Stimulated activated CD8-positive, alpha-beta memory T cell treated with anti-CD3 and anti-CD28 coated beads, Interleukin-15, amount 100 ng/mL, for 24 hours (primary cell): ENCODE measurements at regions not wholly inside any gene's neighbourhood (a gene's known extent, or its start where the extent isn't known, plus 50 kb on each side); places are given as distances from the start of the nearest gene placed in this dataset.
"Not testable (repeated sequence)": the region's sequence is repeated elsewhere in the genome, so short reads cannot be mapped to it uniquely, and the experiment has no call there.

Source experiments
- DNase-seq: peaks from one replicate; pipeline ENCODE4 v3.0.0-alpha.2; 2020; ENCODE audit warnings: low read depth

DNA sequence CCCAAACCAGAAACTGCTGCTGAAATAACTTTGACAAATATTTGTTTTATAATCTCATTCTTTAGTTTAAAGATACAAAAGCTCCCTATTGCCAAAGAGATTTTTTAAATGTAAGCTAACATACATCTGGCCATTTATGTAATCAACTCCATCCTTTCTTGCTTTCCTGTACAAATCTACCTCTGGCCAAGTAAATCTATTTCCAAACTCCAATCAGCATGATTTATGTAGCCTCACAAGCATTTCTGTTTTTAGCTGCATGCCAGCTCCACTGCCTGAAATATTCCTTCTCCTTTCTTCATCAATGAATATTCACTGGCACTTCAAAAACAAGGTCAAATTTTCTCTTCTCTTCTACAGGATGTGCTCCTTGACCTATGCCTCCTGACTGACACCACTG lies 80.0 kb downstream of the SHOX2 start:
- DNase-seq, result no peak

DNA sequence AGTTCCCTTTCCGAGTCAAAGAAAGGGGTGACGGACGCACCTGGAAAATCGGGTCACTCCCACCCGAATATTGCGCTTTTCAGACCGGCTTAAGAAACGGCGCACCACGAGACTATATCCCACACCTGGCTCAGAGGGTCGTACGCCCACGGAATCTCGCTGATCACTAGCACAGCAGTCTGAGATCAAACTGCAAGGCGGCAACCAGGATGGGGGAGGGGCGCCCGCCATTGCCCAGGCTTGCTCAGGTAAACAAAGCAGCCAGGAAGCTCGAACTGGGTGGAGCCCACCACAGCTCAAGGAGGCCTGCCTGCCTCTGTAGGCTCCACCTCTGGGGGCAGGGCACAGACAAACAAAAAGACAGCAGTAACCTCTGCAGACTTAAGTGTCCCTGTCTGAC lies 86.3 kb downstream of the SHOX2 start:
- DNase-seq, result not testable (repeated sequence)

DNA sequence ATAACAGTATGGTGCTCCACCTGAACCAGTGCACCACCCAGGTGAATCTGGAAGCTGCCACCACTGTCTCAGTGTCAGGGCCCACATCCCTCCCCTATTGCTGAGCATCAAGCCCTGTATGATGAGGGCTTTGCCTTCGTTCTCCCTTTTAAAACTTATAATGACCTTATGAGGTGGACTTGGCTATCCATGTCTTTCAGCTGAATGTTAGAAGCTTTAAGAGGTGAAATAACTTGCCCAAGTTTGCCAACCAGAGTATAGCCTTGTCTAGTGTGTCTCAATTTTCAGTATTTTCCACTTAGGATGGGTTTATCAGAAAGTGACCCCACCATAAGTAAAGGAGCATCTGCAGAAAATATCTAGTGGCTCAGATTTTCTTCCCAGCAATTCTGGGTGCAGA lies 87.8 kb downstream of the SHOX2 start:
- DNase-seq, result no peak

DNA sequence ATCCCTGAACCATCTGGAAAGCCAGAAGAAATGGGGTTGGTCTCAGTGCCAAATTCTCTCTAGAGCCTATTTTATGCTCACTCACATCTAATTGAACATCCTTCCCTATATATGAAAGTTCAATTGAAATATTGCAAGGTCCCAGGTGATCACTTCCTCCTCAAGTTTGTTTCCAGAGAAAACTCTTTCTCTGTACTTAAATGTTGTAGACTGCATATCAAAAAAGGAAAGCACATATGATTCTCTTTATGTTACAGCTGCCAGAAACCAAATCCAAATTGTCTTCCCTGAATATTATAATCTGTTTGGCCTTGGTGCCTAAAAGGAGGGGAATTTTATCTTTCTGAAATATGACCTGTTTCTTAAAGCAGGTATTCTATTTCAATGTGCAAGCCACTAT lies 93.3 kb downstream of the SHOX2 start:
- no peak for DNase-seq

DNA sequence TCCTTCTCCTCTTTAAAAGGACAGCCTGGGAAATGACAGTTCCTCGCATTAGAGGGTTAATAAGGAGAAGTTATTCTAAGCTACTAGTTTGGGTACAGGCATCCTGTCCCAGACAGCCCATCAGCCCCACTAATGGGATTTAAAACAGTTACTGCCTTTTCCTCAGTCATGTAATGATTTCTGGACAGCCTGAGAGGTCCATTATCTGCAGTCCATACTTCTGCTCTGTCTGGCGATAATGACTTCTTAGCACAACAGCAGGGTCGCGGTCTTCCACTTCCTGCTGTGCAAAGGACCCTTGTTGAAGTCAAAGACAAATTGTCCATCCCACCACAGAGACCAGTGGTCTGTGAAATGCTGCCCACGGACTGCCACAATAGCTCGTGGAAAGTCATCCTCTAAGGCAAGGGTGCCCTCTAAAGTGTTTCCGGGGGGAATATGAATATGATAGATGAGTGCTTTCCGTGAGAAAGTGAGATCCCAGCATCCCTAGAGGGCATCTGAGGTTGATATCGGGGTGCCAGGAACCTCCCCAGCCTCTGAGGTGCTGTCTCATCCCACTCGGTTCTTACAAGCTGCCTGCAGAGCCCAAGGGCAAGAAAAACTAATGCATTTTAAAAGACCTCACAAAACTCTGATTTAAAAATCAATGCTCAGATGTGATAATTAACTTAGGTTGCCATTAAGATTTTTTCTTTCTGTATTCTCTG lies 100.7 kb downstream of the SHOX2 start:
- DNase-seq, result no peak

DNA sequence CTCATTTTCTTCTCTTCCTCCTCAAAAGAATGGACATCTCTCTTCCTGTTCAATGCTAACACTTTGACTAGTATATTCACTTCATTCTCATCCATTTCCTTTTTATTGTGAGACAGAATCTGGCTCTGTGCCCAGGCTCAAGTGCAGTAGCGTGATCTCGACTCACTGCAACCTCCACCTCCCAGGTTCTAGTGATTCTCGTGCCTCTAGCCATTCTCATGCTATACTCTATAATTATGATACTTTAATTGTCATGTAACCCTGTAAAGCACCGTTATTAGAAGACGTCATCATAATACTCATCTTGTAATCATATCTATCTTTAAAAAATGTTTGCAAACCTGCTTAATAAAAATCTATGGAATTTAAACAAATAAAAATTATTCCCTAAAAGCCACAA lies 107.0 kb downstream of the SHOX2 start:
- DNase-seq, result no peak

DNA sequence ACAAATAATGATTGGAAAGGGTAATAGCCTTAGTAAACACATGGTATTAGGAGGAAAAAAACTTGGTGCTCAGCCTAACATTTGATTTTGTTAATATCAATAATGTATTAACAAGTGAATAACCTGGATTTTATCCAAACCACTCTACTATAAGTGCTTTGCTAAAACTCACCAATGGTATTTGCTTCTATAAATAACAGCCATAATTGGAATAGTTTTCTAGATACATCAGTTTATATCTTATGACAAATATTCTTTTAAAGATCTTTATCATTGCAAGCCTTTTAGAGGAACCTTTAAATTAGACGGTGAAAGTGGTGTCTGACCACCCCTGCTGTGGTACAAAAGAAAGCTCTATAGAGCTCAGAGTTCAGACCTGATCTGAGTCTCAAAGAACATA lies 123.9 kb downstream of the SHOX2 start:
- no peak for DNase-seq

DNA sequence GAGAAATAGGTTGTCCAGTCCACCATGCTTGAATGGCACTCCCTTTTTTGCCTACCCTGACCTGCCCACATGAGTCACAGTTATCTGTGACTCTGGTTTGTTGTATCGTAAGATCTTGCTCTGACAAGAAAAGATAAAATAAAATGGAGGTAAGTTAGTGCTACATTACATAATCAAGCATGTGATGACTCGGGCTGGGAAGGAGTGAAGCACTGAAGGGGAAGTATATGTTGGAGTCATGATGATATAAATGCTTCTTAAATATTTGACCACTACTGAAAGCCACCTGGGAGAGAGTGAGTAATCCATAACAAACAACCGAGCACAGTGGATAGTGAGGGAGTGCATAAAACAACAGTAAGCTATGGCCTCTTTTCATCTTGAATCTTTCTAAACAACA lies 124.4 kb downstream of the SHOX2 start:
- no peak for DNase-seq

DNA sequence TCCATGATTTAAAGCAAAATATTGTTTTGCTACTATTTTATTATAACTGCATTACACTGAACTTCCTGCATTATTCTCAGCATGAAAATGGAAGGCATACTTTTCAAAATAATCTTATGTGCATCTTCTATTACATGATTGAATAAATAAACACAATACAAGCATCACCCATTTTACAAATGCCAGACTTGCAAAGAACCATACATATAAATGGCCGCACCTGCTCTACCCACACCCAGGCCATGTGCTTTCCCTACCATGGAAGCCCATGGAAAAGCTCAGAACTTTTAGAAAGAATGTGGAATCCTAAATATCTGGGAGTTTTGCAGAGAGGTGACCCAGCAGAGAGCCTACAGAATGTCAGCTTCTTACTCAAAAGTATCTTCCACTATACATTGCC lies 127.2 kb downstream of the SHOX2 start:
- no peak for DNase-seq

DNA sequence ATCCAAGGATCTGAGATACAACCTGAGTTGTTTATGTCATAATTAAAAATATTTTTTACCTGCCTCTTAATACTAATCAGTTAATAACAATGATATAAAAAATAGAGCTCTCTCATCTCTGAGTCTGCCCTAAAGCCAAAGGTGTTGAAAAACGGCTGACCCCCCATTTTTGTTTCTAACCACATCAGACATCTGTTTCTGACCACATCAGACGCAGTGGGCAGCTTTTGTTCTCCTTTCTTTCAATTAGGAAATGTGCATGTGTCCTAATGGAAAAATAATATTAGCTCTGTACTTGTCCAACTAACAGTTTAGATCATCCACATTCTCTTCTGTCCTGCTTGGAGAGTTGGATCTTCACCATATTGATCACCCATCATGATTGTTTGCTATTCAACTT lies 144.6 kb downstream of the SHOX2 start:
- DNase-seq, result no peak

DNA sequence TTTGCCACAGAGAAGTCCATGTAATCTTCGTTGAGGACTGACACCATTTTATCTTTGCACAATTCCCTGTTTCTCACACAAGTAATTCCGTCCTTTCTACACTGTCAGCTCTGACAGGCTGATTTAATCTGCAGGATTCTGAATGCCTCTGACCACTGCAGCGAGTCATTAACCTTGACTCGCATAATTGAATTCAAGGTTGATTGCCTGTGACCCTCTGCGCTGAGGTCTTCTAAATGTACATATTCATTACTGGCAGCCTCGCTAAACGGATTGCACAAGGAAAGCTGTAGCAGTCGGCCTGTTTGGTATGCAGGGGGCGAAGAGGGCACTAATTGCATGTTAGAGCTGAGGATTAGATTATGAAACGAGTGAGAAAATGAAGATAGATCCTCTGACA lies 147.8 kb downstream of the SHOX2 start:
- no peak for DNase-seq

DNA sequence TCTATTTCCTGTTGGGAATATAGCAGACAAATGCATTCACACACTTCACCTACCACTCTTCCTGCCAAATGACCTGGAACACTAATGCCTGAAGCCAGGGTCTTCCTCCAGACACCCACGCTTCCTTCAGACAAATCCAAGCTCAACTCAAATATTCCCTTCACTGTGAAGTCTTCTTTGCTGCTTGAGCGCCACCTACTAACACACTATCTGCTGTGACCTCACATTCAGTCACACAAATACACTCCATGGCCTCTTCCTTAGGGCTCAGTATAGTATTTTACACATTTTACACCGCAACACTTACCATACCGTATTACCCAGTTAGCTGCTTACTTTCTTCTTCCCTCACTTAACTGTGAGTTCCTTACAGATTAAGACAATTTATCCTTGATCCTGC lies 149.4 kb downstream of the SHOX2 start:
- no peak for DNase-seq

DNA sequence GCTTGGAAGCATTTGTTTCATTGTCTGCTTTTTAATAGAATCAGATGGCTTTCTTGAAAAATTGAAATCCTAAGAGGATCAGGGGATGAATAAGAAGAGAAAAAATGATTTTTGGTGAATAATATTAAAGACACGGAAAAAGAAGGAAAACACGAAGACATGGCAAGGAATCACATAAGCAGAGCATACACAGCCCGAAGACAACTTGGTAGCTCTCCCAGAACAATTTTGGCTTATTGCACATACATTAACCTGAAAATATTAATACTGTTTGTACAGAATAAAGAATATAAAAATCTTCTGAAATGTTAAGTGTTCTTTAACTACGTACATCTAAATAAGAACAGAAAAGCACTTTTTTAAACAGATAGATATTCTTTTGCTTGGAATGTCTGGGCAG lies 150.0 kb downstream of the SHOX2 start:
- DNase-seq, result no peak

DNA sequence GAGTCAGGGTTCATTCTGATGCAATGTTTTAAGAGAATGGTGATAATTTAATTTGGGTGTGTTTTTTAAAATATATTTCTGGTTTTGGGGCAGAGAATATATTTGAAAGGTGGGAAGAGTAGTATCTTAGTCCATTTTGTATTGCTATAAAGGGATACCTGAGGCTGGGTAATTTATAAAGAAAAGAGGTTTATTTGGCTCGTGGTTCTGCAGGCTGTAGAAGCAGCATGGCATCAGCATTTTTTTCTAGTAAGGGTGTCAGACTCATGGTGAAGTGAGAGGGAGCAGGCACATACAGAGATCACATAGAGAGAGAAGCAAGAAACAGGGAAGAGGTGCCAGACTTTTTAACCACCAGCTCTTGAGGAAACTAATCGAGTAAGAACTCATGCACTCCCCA lies 152.7 kb downstream of the SHOX2 start:
- no peak for DNase-seq

DNA sequence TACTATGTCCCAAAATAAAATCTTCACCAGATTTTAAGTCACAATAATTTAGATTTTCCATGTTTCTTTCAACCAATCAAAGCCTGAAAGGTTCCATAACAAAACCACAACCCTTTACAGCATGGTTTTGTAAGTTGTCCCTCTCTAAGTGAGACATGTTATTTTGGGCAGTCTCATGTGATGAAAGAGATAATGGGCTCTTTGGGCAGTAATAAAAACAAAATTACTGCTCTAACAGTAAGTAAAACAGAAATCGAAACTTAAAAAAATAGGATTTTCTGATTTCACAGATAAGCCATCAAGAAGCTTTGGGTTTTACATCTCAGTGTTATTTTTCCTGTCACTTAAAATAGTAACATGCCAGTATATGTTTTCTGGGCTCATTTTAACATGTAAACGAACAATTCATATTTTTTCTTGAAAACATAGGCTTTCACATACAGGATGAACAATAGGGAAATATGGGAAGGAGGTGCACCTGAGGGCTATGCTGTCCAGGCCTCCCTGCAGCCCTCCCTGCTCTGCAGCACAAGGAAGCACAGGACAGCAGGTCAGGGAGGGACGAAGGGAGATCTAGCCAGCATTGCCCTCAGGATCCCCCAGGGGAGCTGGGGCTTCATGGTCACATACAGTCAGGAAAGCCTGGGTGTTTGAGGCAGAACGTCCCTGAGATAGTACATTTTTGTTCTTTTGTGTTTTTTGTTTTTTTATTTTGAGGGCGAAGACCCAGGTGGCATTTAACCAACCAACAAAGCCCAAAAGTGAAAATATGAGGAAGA lies 157.4 kb downstream of the SHOX2 start:
- no peak for DNase-seq

DNA sequence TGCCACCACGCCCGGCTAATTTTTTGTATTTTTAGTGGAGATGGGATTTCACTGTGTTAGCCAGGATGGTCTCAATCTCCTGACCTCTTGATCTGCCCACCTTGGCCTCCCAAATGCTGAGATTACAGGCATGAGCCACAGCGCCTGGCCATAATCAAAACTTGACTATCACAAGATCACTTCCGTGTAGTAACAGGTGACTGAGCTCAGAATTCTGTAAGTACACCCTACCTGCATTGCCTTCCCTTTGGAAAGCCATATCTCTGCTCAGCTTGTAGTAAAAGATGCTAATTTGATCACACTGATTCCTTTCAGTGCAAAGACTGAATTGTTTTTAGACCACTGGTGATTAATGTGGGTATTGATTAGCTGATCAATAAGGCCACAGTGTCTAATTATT lies 167.1 kb downstream of the SHOX2 start:
- no peak for DNase-seq

DNA sequence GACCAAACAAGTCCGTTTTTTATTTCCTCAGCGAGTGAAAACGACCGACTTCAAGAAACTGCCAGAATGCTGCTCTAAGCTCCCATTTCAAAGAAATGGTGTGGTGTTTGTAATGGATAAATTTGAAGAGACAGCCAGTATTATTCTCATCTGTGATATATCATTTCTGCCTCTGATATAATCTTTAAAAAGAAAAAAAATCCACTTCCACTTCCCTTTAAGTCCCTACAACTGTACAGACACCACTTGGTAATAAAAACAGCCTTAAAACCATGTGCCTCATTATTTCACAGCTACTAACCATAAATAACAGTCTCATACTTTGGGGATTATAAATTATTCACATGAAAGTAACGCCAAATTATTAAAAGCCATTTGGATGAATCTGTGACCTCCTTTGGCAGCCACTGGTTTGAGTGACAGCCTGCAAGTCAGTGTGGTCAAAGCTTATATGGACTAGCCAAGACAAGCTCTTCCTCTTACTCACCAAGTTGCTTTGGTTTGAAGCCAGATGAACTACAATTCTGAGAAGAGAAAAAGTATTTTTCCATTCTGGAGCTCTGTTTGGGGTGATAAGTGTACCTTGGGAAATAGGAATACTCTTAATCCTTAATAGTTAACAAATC lies 168.0 kb downstream of the SHOX2 start:
- DNase-seq, result no peak

DNA sequence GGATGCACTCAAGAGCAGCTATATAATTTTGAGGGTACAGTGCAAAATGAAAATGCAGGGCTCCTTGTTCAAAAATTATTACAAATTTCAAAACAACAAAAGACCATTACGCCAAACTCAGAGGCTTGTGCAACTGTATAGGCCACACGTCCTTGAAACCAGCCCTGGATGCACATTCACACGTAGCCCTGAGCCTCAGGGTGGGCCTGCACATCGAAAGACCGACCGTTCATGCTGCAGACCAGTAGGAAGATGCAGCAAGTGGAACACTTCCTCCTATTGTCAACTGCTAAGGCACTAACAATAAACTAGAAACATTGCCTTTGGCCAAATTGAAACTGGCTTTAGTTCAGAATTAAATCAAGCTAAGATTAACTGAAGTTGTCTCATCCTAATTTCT lies 174.7 kb downstream of the SHOX2 start:
- DNase-seq, result no peak

DNA sequence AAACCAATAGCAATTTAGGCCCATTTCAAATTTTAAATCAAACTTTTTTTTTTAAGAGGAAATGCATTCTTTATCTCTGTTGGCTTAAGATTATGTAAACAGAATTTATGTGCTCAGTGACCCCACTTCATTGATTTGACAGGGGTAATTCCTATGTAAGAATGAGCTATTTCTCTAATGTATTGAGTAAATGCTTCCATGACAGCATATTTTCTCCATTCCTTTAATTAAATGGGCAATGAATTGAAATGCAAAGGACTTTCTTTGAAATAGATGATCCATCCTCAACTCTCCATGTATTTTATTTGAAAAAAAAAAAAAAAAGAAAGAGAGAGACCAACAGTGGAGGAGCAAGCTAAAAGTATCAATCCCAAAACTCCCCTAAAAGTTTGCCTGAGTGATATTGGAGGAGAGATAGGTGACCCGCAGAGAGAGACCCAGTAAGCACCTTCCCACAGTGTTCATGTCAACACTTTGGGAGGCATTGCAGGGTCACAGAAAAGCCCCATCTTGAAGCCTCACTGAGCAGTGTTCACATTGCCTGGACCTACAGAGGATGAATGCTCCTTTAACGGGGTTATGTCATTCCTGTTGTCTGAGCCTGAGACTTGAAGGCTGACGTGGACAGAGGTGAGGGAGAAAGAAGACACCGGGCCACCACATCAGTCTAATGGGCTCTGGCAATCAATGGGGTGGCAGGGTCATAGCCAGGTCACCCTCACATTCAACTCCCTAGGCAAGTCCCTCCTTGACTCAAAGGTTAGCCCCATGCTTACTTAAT lies 176.0 kb downstream of the SHOX2 start:
- no peak for DNase-seq

DNA sequence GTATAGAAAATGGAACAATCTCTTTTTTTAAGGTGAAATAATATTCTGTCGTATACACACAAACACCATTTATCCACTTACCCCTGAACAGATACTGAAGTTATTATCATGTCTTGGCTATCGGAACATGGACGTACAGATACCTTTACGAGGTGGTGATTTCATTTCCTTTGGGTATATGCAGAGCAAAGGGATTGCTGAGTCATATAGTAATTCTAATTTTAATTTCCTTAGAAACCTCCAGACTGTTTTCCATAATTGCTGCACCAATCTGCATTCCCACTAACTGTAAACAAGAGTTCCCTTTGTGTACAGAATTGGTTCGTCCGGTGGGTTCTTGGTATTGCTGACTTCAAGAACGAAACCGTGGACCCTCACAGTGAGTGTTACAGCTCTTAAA lies 179.4 kb downstream of the SHOX2 start:
- no peak for DNase-seq

DNA sequence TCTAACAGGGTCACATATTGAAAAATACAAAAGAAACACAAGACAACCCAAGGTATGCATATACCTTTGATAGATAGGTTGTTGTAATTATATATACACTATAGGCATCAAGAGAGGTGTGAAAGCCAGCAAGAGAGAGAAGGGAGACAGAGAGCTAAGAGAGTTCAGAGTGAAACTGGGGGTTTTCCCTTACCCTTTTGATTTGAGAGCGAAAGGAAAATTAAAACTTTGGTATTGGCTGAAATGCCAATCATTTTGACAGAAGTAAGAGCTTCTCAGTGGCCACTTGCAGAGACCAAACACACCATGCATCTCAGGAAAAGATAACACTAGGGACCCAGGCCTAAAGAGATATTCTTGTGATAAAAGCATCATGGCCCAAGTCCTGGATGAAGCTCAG lies 183.6 kb downstream of the SHOX2 start:
- no peak for DNase-seq

DNA sequence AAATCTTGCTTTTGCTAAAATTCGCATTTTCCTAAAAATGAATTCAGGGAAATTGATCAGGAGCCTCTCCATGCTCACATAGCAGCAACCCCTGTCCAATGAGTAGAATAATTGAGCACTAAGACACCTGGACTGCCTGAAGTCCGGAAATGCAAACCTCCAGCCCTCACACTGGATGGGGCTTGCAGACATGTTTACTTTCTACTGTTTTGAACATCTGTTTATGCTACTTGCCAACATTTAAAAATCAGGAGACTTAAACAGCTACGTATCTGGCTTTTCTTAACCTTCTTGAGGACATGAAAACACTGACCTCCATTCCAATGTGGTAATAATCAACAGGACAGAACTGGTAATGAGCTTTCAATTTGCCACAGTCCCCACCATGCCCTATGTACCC lies 184.4 kb downstream of the SHOX2 start:
- no peak for DNase-seq
